ENCODE measurements at regions not wholly inside any gene's neighbourhood (a gene's known extent, or its start where the extent isn't known, plus 50 kb on each side); places are given as distances from the start of the nearest gene placed in this dataset.

DNA sequence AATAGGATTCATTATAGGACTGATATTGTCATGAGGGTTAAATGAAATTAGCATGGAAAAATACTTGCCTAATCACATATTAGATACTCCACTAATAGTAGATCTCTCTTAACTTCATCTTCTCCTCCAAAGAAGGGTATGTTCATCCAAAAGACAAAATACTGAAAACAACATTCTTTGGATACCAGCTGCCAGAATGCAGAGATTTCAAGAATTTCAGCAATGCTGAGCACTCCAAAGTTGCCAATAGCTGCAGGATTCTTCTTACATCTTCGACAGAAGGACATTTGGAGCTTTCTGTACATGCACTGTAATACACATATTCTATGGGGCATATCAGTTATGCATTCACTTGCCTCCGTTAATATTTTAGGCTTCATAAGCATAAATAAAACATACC lies 436.5 kb downstream of the HAPSTR1 start:
- Histone ChIP-seq H4K20me1 (ENCODE audit: insufficient read depth, low read length, poor library complexity, severe bottlenecking) (no peaks in the 10 kb centered on the region), H3K27me3 (ENCODE audit: insufficient read depth, low read length, poor library complexity, severe bottlenecking) (no peaks in the 10 kb centered on the region), H2AFZ (ENCODE audit: low read length) (no peak overlapping the region), H3K4me2 (ENCODE audit: low read depth, low read length, poor library complexity, severe bottlenecking) (no peak overlapping the region), H3K4me3 (ENCODE audit: low read length, poor library complexity, severe bottlenecking) (no peak overlapping the region), H3K9ac (ENCODE audit: low read depth, low read length, poor library complexity, severe bottlenecking) (no peak overlapping the region), H3K79me2 (ENCODE audit: insufficient read depth, low read length) (no peaks in the 10 kb centered on the region), H3K9me2 (replicated peaks; ENCODE audit: low read depth, low read length) (no peaks in the 10 kb centered on the region), H3K36me3 (ENCODE audit: insufficient read depth, low read length) (no peaks in the 10 kb centered on the region), H3K9me3 (ENCODE audit: insufficient read depth, low read depth, low read length) (no peaks in the 10 kb centered on the region), H3K4me1 (ENCODE audit: insufficient read depth, low read length, poor library complexity, severe bottlenecking) (no peaks in the 10 kb centered on the region), H3F3A (ENCODE audit: low read depth) (no peaks in the 10 kb centered on the region)
- TF ChIP-seq, protein P1, sequence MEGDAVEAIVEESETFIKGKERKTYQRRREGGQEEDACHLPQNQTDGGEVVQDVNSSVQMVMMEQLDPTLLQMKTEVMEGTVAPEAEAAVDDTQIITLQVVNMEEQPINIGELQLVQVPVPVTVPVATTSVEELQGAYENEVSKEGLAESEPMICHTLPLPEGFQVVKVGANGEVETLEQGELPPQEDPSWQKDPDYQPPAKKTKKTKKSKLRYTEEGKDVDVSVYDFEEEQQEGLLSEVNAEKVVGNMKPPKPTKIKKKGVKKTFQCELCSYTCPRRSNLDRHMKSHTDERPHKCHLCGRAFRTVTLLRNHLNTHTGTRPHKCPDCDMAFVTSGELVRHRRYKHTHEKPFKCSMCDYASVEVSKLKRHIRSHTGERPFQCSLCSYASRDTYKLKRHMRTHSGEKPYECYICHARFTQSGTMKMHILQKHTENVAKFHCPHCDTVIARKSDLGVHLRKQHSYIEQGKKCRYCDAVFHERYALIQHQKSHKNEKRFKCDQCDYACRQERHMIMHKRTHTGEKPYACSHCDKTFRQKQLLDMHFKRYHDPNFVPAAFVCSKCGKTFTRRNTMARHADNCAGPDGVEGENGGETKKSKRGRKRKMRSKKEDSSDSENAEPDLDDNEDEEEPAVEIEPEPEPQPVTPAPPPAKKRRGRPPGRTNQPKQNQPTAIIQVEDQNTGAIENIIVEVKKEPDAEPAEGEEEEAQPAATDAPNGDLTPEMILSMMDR (conservative IDR thresholded peaks at IDR 0.05; ENCODE audit: low read length): no peak
- TF ChIP-seq EZH2phosphoT487 (IDR thresholded peaks at IDR 0.05; ENCODE audit: borderline replicate concordance): no peak

DNA sequence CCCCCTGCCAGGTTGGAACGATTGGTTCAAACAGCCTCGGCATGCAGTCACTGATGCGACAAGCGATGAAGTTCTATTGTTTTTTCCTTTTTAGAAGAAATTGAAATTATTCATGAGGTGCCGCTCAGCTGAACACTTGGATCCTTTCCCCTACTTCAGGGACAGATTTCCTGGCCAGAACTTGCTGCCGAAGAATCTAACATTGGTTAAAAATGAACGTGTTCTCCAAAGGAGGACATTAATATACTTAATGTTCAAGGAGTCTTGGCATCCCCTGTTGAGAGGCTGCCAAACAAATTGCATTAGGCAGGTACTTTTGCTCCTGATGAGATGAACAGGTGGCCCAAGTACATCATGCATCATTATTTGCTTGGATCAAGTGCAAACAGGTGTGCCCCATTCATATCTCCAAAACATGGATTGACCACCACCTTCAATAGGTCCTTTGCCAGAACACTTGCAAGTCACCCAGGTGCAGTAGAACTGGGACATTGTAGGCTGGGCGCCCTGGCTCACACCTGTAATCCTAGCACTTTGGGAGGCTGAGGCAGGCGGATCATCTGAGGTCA lies 437.2 kb downstream of the HAPSTR1 start:
- Histone ChIP-seq H3K27me3 (ENCODE audit: insufficient read depth, low read length, poor library complexity, severe bottlenecking) (no peaks in the 10 kb centered on the region), H3K36me3 (ENCODE audit: insufficient read depth, low read length) (no peaks in the 10 kb centered on the region), H3F3A (ENCODE audit: low read depth) (no peaks in the 10 kb centered on the region), H3K9me2 (replicated peaks; ENCODE audit: low read depth, low read length) (no peaks in the 10 kb centered on the region), H3K9me3 (ENCODE audit: insufficient read depth, low read depth, low read length) (no peaks in the 10 kb centered on the region), H3K4me2 (ENCODE audit: low read depth, low read length, poor library complexity, severe bottlenecking) (no peak overlapping the region), H4K20me1 (ENCODE audit: insufficient read depth, low read length, poor library complexity, severe bottlenecking) (no peaks in the 10 kb centered on the region), H3K4me1 (ENCODE audit: insufficient read depth, low read length, poor library complexity, severe bottlenecking) (no peaks in the 10 kb centered on the region), H2AFZ (ENCODE audit: low read length) (no peak overlapping the region), H3K4me3 (ENCODE audit: low read length, poor library complexity, severe bottlenecking) (no peak overlapping the region), H3K79me2 (ENCODE audit: insufficient read depth, low read length) (no peaks in the 10 kb centered on the region), H3K9ac (ENCODE audit: low read depth, low read length, poor library complexity, severe bottlenecking) (no peak overlapping the region)
- TF ChIP-seq EZH2phosphoT487 (IDR thresholded peaks at IDR 0.05; ENCODE audit: borderline replicate concordance): no peak
- TF ChIP-seq, protein P1 (conservative IDR thresholded peaks at IDR 0.05; ENCODE audit: low read length): no peak

DNA sequence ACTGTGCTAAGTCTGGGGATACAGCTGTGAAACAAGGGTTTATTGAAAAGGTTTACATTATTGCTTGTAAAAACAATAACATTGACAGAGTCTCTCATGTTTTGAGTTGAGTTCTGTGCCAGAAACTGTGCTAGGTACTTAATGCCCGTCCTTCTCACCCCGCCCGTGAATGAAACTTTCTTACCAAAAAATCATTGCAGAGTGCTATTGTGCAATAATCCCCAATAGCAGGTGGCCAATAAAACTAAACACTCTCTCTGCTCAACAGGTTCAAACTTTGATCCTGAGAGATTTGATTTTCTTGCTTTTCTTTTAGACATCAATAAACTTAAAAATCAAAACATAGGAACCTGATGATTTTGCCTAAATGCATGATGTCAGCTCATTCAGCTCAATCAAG lies 441.6 kb downstream of the HAPSTR1 start:
- no peaks in the 10 kb centered on the region for H3K27me3 ChIP-seq (ENCODE audit: insufficient read depth, low read length, poor library complexity, severe bottlenecking)
- no peak overlapping the region for H3K9ac ChIP-seq (ENCODE audit: low read depth, low read length, poor library complexity, severe bottlenecking)
- no peaks in the 10 kb centered on the region for H3K4me1 ChIP-seq (ENCODE audit: insufficient read depth, low read length, poor library complexity, severe bottlenecking)
- no peaks in the 10 kb centered on the region for H3K9me3 ChIP-seq (ENCODE audit: insufficient read depth, low read depth, low read length)
- H3K79me2 ChIP-seq (ENCODE audit: insufficient read depth, low read length): no peaks in the 10 kb centered on the region
- no peaks in the 10 kb centered on the region for H3K9me2 ChIP-seq (replicated peaks; ENCODE audit: low read depth, low read length)
- no peaks in the 10 kb centered on the region for H3K36me3 ChIP-seq (ENCODE audit: insufficient read depth, low read length)
- no peak overlapping the region for H2AFZ ChIP-seq (ENCODE audit: low read length)
- H3K4me3 ChIP-seq (ENCODE audit: low read length, poor library complexity, severe bottlenecking): no peak overlapping the region
- no peaks in the 10 kb centered on the region for H4K20me1 ChIP-seq (ENCODE audit: insufficient read depth, low read length, poor library complexity, severe bottlenecking)
- H3K4me2 ChIP-seq (ENCODE audit: low read depth, low read length, poor library complexity, severe bottlenecking): no peak overlapping the region
- H3F3A ChIP-seq (ENCODE audit: low read depth): no peaks in the 10 kb centered on the region
- TF ChIP-seq, protein P1 (conservative IDR thresholded peaks at IDR 0.05; ENCODE audit: low read length): no peak
- no peak for TF ChIP-seq EZH2phosphoT487 (IDR thresholded peaks at IDR 0.05; ENCODE audit: borderline replicate concordance)
